ENCODE measurements at regions not wholly inside any gene's neighbourhood (a gene's known extent, or its start where the extent isn't known, plus 50 kb on each side); places are given as distances from the start of the nearest gene placed in this dataset.

DNA sequence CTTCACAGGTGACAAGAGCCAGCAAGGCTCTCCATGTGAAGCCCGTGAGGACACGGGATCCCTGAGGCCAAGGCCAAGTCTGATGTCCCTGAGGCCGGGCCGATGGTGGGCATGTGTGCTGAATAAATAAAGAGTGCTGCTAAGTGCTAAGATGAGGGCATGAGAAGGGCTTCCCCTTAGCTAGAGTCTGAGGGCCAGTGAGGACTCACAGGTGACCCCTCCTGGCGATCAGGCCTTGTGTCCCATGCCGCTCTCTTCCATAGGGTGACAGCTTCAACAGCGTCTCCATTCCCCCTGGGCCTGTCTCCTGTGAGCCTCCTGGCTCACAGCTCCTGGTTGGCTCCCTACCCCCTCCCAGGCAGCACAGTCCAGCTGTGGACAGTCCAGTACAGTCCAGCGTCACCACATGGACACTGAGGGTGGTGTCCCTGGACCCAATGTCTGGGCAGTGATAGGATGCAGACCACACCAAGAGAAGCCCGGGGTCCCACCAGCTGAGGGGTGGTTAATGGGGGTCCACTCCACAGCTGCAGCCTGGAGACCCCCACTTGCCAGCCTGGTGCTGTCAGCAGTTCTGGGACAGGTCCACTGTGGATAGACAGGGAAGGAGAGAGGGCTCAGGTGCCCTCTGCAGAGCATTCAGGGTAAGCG is 1033.2 kb downstream of the TBC1D22A start:
- ATAC-seq: peak; percentile 56; the same call in 2 of the 3 replicates
- H4K20me1 ChIP-seq (ENCODE audit: insufficient read depth, low read length): no peaks in the 10 kb centered on the region
- H3K9ac ChIP-seq (ENCODE audit: insufficient read depth, low read depth, low read length): no peak overlapping the region
- H3K27me3 ChIP-seq (ENCODE audit: control insufficient read depth in 1 of 2, insufficient read depth in 2 of 2, low read length in 2 of 2): peaks cover 0 to 1% of the 10 kb centered on the region in 2 experiments; a peak in 1 of 5 replicates
- no peak for DNase-seq (ENCODE audit: low spot score)
- no peak for FAIRE-seq
- intact Hi-C loops (cut with micrococcal nuclease; ENCODE audit: unreplicated experiment) (no loop called here), in situ Hi-C loops (cut with HindIII; ENCODE audit: extremely low pct_ligation_motif_present, low pct_unique_long_range_greater_than_20kb) (no loop called here)
- no peaks in the 10 kb centered on the region for H3K36me3 ChIP-seq (replicated peaks in 1 of 2; ENCODE audit: control insufficient read depth in 1 of 2, insufficient read depth in 2 of 2, low read length in 2 of 2)
- no peaks in the 10 kb centered on the region for H3K9me3 ChIP-seq (ENCODE audit: low read length)
- H3K79me2 ChIP-seq (ENCODE audit: insufficient read depth, low read length): no peaks in the 10 kb centered on the region
- H3K4me2 ChIP-seq (ENCODE audit: low read depth, low read length): no peak overlapping the region
- no peak overlapping the region for H3K4me3 ChIP-seq (replicated peaks in 1 of 3; ENCODE audit: insufficient read depth in 1 of 3, low read depth in 2 of 3, low read length in 3 of 3)
- H2AFZ ChIP-seq (ENCODE audit: low read length): no peak overlapping the region
- BruUV-seq (replicated peaks): no TSS peak
- TF ChIP-seq CTCF (CRISPR knock-in tag; IDR thresholded peaks at IDR 0.05): peak; percentile 15; the same call in 1 of the 2 replicates
- no peak for TF ChIP-seq CAMTA2 (CRISPR knock-in tag; IDR thresholded peaks at IDR 0.05; ENCODE audit: borderline replicate concordance)
- no peak for TF ChIP-seq ZNF598 (CRISPR knock-in tag; IDR thresholded peaks at IDR 0.05; ENCODE audit: borderline replicate concordance)
- POLR2A ChIA-PET: no interaction called here
- 0% methylated on average over 4 of the region's 10 CpGs for WGBS (ENCODE audit: low lambda C conversion rate)
- no peaks in the 10 kb centered on the region for H3K4me1 ChIP-seq (ENCODE audit: insufficient read depth, low read length)
- no peak overlapping the region for H3K27ac ChIP-seq (ENCODE audit: extremely low read length, insufficient read depth, low read length)
- CTCF ChIA-PET (ENCODE audit: low intra/inter-chr PET ratio, low total read pairs): no interaction called here

- no TSS peak for BruUV-seq (replicated peaks)
- POLR2A ChIA-PET: no interaction called here
- no peak overlapping the region for H2AFZ ChIP-seq (ENCODE audit: low read length)
- H3K79me2 ChIP-seq (ENCODE audit: insufficient read depth, low read length): no peaks in the 10 kb centered on the region
- H3K9me3 ChIP-seq (ENCODE audit: low read length): no peaks in the 10 kb centered on the region
- no peaks in the 10 kb centered on the region for H4K20me1 ChIP-seq (ENCODE audit: insufficient read depth, low read length)
- no peaks in the 10 kb centered on the region for H3K4me1 ChIP-seq (ENCODE audit: insufficient read depth, low read length)
- WGBS (ENCODE audit: low lambda C conversion rate): 0% methylated on average over 1 of the region's 10 CpGs
- H3K27me3 ChIP-seq (ENCODE audit: control insufficient read depth in 1 of 2, insufficient read depth in 2 of 2, low read length in 2 of 2): peaks cover 0 to 1% of the 10 kb centered on the region in 2 experiments; a peak in 1 of 5 replicates
- DNase-seq (ENCODE audit: low spot score) (no peak), FAIRE-seq (no peak), ATAC-seq (no peak)
- H3K9ac ChIP-seq (ENCODE audit: insufficient read depth, low read depth, low read length): no peak overlapping the region
- no peak overlapping the region for H3K4me3 ChIP-seq (replicated peaks in 1 of 3; ENCODE audit: insufficient read depth in 1 of 3, low read depth in 2 of 3, low read length in 3 of 3)
- no peaks in the 10 kb centered on the region for H3K36me3 ChIP-seq (replicated peaks in 1 of 2; ENCODE audit: control insufficient read depth in 1 of 2, insufficient read depth in 2 of 2, low read length in 2 of 2)
- no peak overlapping the region for H3K4me2 ChIP-seq (ENCODE audit: low read depth, low read length)
- H3K27ac ChIP-seq (ENCODE audit: extremely low read length, insufficient read depth, low read length): no peak overlapping the region
- in situ Hi-C loops (cut with HindIII; ENCODE audit: extremely low pct_ligation_motif_present, low pct_unique_long_range_greater_than_20kb): no loop called here
- CTCF ChIA-PET (ENCODE audit: low intra/inter-chr PET ratio, low total read pairs): no interaction called here
- intact Hi-C loops (cut with micrococcal nuclease; ENCODE audit: unreplicated experiment): no loop called here
- TF ChIP-seq ZNF710 (CRISPR knock-in tag; IDR thresholded peaks at IDR 0.05; ENCODE audit: borderline replicate concordance) (no peak), SRSF4 (IDR thresholded peaks at IDR 0.05; ENCODE audit: low read depth, low read length, poor library complexity, severe bottlenecking) (no peak), PPARG (CRISPR knock-in tag; conservative IDR thresholded peaks at IDR 0.05) (no peak), PCBP2 (optimal IDR thresholded peaks at IDR 0.05; ENCODE audit: low read depth, low read length, poor library complexity, severe bottlenecking) (no peak), SIN3A (IDR thresholded peaks at IDR 0.05; ENCODE audit: borderline replicate concordance, low read depth, low read length) (no peak), CREM (IDR thresholded peaks at IDR 0.05) (no peak), CREM (CRISPR knock-in tag; IDR thresholded peaks at IDR 0.05) (no peak), ZSCAN21 (CRISPR knock-in tag; IDR thresholded peaks at IDR 0.05; ENCODE audit: borderline replicate concordance) (no peak), NFKB2 (CRISPR knock-in tag; IDR thresholded peaks at IDR 0.05; ENCODE audit: borderline replicate concordance) (no peak)
- TF ChIP-seq, protein P1, sequence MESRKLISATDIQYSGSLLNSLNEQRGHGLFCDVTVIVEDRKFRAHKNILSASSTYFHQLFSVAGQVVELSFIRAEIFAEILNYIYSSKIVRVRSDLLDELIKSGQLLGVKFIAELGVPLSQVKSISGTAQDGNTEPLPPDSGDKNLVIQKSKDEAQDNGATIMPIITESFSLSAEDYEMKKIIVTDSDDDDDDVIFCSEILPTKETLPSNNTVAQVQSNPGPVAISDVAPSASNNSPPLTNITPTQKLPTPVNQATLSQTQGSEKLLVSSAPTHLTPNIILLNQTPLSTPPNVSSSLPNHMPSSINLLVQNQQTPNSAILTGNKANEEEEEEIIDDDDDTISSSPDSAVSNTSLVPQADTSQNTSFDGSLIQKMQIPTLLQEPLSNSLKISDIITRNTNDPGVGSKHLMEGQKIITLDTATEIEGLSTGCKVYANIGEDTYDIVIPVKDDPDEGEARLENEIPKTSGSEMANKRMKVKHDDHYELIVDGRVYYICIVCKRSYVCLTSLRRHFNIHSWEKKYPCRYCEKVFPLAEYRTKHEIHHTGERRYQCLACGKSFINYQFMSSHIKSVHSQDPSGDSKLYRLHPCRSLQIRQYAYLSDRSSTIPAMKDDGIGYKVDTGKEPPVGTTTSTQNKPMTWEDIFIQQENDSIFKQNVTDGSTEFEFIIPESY (CRISPR knock-in tag; IDR thresholded peaks at IDR 0.05): no peak
Measured at GRCh38 chr22:47794851-47795250, 1032.4 kb downstream of the TBC1D22A start.

Measured in HepG2 (cell line).